C1 segment of cervical spinal cord (tissue), 14 donors: ENCODE measurements at regions not wholly inside any gene's neighbourhood (a gene's known extent, or its start where the extent isn't known, plus 50 kb on each side); places are given as distances from the start of the nearest gene placed in this dataset.

Experiments
- DNase-seq, 14 donors: peaks; one replicate each; lab custom pipeline; 2025; lab: John Stamatoyannopoulos, UW

DNA sequence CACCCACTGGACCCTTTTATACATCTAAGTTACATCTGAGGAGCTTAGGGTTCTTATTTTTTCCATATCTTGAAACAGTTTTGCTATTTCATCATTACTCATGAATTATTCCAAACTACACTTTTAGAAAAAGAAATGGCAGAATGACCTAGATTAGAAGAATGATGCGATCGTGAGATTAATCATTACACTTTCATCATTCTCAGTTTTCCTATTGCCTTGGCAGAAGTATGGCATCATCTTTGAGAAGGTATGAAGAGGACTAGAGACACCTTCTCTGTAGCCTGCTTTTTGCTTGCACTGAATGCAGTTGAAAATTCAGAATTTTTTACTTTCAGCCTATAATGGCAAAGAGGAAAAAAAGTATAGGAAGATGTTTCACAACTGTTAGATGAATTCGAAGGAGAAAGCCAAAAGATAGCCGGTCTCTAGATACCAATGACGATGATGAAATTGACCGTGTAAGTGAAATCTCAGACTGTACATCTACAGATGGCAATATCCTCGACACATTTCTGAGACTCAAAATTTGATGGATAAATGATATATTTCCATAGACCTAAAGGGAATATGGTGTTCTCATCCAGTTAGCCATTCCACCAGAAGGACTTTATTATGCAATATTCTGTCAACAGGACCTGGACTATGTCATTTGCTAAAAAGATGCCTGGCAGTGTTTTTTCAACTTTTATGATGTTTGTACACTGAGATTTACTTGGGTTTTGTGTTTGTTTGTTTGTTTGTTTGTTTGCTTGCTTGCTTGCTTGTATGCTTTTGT is 191.8 kb downstream of the TOMM20 start:
- DNase-seq = no peak

- DNase-seq = no peak
Measured at GRCh38 chr1:234934611-234935033, 194.0 kb downstream of the TOMM20 start.

- DNase-seq = peak in 3 of 14 donors; percentile 14 to 60 (median 22)
Measured at GRCh38 chr1:234933475-234933874, 195.2 kb downstream of the TOMM20 start.

- DNase-seq = no peak
Measured at GRCh38 chr1:234932511-234933430, 195.9 kb downstream of the TOMM20 start.

GRCh38 chr1:234932106-234932505 is 196.5 kb downstream of the TOMM20 start:
- DNase-seq = no peak

DNA sequence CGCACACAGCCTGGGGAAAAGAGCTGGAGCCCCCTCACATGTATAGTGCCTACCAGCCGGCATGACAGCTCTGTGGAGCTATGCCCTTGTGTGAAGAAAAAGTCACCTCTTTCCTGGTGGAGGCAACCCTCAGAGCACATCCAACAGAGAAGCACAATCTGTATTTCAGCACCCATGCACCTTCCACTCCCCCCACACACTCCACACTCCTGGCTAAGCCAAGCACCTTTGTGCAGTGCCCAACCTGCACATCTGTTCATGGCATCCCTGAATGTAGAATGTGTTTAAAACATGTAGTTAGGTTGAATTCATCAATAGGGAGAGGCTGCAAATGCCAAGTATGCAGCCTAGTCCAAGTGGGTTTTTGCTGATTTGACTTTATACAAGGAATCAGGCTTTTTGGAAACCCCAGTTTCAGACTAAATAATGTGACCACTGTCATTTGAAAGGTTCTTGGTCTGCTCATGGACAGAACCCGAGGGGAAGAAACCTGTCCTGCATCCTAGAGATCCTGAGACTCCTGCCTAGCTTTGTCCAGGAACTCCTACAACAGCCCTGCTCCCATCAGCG is 197.1 kb downstream of the TOMM20 start:
- no peak for DNase-seq

- no peak for DNase-seq
Measured at GRCh38 chr1:234929369-234929768, 199.3 kb downstream of the TOMM20 start.

- DNase-seq = no peak
Measured at GRCh38 chr1:234928642-234929041, 200.0 kb downstream of the TOMM20 start.

GRCh38 chr1:234927971-234928640 is 200.5 kb downstream of the TOMM20 start:
- no peak for DNase-seq

DNA sequence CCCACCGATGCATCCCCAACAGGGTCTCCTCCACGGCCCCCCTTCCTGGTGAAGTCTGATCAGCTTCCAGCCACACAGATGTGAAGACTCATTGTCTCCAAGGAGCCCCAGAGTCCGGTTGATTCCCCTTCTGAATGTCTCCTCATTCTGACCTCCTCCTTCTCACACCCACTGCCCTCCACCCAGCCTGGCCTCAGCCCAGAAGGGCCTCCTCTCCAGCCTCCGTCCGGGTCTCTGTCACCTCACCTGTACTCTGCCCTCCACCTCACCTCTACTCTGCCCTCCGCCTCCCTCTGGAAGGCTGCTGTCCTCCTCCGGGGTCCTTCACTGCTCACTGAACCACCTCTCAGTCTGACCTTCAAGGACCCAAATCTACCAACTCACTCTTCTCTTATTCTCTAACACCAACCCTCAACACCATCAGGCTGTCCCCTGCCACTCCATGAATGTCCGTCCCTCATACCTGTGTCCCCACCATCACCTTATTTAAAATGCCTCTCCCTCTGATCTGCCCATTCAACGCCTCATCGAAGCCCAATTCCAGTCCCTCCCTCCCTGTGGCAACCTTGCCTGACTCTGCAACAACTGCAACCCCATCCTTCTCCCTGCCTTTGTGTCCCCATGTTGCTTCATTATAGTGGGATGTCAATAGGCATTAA is 201.2 kb downstream of the TOMM20 start:
- DNase-seq = no peak

DNA sequence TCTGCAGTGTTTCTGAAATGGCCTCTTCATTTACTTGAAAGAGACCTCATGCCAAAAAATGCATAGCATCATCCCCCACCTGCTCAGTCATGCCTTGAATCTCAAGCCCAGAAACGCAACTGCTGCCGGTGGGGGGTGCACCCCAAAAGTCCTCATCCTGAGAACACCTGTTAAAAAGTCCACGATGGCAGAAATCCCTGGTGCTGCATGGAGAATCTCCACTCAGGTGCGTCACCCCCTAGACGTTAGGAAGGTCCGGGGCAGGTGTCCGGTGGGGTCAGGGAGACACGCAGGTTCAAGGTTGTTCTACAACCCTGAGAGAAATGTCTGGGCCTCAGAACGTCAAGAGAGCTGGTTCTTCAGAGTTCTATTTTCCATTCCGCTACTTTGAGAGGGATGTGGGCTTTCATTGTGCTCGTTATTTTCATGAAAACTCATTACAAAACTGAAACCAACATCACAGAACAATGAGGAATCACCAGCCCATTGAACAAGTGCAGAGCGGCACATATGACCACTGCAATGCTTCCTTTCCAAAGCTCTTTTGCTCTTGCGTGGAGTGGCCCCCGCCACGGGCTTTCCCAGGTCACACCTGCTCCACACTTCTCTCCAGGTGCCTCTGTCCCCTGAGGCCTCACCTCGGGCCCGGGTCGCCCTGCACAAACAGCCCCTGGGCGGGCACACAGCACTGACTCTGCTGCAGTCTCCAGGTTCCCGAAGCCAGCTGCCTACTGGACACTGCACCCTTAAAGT is 201.9 kb downstream of the TOMM20 start:
- peak in 2 of 14 donors; percentile 16 to 24 for DNase-seq

GRCh38 chr1:234926264-234926558 is 202.4 kb downstream of the TOMM20 start:
- no peak for DNase-seq

GRCh38 chr1:234925440-234926263 is 203.0 kb downstream of the TOMM20 start:
- DNase-seq = no peak

DNA sequence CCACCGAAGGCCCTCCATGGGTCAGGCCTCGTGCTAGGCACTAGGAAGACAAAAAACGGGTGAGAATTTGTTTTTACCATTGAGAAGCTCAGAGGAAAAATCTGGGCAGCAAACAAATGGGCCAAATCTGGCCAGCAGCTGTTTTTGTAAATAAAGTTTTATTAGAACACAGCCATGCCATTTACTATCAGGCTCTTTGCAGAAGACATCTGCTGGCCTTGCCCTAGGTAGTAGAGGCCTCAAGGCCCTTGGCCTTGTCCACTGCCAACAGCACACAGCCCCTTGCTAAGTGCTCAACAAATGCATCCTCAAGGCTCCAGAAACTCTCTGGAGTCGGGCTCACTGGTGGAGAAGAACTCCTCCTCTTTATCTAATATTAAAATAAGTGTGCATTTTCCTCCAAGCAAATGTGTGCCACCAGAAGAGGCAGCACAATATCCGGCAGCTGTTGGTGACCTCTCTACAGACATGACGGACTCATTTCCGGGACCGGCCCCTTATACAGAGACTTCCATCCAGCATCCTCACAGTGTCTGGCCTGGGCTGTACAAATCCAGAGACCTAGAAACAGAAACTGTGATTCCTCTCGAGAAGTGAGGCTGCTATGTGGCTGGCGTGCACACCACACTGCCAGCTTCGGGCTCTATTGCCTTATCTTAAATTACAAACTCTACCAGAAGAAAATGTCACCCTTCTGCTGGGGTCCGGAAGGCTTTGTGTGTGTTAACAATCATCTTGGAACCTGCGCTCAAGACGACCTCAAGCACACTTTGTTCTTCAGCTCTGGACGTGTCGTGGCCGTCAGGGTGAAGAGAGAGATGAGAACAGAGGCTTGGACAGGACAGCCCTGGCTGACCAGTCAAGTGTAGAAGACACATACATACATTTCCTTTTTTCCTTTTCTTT is 203.9 kb downstream of the TOMM20 start:
- DNase-seq = no peak

DNA sequence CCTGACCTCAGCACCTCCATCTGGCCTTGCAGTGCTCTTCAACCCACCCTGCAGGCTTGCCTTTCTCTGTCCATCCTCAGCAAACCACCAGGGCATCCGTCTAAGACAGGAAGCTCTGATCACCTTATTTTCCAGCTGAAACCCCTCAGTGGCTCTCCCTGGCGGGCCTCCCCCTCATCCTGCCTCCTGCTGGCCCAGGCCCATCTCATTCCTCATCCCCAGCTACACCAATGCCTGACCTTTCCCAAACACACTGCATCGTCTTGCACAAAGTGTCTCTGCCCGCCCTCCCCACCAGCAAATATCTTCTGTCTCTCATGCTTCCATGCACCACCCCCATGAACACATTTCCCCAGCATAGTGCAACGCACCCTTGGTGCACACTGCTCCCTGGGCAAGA is 205.0 kb downstream of the TOMM20 start:
- DNase-seq = no peak

DNA sequence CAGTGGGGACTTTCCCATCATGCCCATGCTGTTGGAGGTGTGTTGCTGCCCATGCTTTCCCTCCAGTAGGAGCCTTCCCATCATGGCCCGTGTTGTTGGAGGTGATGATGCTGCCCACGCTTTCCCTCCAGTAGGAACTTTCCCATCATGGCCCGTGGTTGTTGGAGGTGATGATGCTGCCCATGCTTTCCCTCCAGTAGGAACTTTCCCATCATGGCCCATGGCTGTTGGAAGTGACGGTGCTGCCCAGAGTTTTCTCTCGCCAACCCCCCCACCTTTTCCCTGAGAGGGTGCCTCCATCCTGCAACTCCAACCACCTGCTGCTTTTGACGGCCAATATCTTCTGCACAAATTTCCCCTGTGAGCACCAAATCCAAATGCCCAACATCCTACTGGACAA is 205.7 kb downstream of the TOMM20 start:
- no peak for DNase-seq

DNA sequence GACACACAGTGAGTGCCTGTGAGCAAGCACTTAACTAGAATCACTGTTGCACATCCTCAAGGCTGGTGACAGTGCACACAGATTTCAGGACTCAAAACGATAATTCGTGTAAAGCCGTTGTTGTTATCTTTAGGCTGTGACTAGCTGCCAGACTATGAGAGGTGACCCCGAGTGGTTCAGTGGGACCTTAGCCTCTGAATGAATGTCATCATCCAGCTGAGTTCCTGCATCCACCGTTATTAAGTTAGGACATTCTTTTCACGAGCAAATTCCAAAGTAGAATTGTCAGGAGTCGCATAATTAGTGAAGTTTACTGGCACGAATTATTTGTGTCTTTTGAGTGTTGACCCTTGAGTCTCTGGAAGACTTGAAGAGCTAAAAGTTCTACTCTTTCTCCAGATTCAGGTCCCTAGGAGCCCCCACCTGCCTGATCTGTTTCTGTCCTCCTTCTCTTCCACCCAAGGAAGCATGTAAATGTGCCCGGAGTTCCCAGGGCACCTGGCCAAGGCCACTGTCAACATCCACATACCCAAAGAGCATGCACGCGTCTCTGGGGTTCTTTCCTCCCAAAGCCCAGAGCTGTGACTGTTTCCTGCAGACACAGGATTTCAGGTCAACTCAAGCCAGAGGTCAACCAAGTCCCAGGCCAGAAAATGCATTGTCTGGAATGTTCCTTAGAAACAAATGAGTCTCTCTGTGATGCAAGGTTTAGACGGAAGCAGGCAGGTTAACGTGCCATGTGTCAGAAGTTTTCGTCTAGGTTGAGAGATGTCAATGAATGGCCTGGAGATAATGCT is 207.2 kb downstream of the TOMM20 start:
- no peak for DNase-seq

GRCh38 chr1:234920843-234921140 is 207.8 kb downstream of the TOMM20 start:
- no peak for DNase-seq
